GM21381 (cell line): ENCODE measurements at regions not wholly inside any gene's neighbourhood (a gene's known extent, or its start where the extent isn't known, plus 50 kb on each side); places are given as distances from the start of the nearest gene placed in this dataset.
"Not testable (repeated sequence)": the region's sequence is repeated elsewhere in the genome, so short reads cannot be mapped to it uniquely, and the experiment has no call there.

Experiments
- ATAC-seq: cut with Tn5 transposase; IDR thresholded peaks from one replicate; pipeline ENCODE4 v1.9.1; 2021; ENCODE audit warnings: mild to moderate bottlenecking, moderate library complexity; ENCODE audit not compliant: unreplicated experiment

DNA sequence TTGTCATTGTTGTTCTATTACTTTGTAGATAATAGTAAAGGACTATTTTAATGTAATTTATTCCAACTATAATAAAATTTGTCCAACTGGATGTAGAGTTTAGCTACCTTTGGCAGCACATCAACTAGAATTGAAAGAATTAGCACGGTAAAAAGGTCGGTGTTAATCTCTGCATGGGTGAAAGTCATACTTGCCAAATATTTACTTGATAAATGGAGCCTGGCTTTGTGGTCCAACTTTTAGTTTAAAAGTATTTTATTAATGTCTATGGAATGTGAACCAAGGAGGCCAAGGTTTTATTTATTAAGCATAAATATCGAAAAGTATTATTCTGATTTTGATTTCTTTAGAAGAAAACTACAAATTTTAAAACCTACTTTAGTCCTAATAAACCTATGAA, 1389.0 kb downstream of the PCDH9 start:
- no peak for ATAC-seq

DNA sequence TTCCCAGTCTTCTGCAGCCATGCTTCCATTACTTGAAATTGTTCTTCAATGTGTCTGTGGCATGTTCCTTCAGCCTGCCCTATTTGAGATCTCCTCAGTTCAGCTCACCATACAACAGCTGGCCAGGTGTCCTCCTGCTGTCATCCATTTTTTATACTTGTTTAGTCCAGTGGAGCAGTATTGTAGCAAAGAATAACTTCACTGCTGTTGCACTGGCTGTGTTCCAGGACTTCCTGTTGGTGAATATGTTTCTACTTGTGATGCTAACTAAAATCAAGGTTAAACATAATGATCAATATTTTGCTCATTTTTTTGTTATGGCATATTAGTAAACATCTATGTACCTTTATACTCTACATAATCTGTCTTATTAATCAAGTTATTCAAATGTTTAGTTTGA, 1394.1 kb downstream of the PCDH9 start:
- no peak for ATAC-seq

- ATAC-seq: no peak
Observed at GRCh38 chr13:65834897-65835296, 1395.2 kb downstream of the PCDH9 start.

- ATAC-seq: no peak
Observed at GRCh38 chr13:65830411-65831205, 1399.5 kb downstream of the PCDH9 start.

DNA sequence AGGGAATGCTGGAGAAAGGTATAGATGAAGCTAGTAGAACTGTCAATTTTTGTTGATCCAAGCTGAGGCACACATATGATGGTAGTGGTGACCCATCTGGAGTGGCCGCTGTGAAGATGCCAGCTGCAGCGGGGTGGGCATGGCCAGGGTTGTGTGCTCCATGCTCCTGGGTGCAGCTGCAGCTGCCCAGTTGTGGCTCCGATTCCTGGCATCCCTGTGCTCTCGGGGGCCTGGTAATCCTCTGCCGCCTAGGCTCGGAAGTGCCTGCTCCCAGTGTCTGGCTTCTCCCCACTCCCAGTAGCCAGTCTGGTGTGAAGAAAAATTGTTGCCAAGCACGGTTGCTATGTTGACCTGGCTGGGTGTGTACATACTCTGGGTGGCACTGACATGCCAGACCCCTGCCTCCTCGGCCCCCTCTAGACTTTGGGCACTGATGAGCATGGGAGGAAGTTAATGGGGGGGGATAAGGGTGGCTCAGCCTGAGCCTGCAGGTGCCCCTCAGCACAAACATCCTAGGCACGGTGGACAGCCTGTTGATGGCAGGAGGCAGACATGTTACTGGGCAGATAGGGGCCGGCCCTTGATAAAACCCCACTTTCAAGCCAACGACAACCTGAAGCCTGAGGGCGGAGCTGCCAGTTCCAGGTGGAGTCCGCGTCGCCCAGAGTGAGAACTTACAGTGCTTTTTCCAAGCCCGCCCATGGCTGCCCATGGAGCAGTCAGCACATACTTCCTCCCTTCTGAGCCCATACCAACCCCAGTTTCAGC, 1400.7 kb downstream of the PCDH9 start:
- ATAC-seq: no peak

DNA sequence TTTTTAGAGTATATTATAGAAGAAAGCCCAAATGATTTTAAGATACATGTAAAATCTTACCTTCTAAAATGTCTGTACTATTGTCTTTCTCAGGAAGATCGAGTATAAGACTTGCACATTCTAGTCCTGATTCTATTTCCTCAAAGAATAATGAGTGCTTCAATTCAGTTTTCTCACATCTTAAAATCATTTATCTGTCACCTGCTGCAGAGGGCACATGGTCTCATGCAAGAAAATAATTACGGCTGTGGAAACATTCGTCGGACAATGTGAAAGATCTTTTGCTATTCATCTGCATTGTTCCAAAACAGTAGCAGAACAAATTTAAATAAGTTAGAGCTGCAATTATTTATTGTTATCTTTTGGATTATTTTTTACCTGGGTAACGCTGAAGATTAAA, 1403.5 kb downstream of the PCDH9 start:
- no peak for ATAC-seq

- no peak for ATAC-seq
Observed at GRCh38 chr13:65825039-65825438, 1405.1 kb downstream of the PCDH9 start.

DNA sequence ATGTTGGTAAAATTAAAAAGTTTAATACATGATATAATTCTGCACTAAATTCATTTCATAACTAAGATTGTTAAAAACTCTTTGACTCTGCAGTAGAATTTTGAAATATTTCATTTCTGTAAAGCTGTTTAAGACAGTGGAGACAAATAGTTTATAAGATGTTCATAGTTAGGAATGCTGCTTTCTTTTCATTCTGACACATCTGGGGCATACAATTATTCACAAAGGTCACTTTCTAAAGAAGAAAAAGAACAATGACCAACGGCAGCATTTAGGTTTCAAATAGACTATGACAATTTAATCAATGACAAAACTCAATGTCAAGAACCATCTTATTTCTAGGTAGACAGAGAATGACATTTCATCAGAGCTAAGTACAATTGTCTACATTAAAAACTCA, 1422.1 kb downstream of the PCDH9 start:
- ATAC-seq: no peak

- ATAC-seq: no peak
Observed at GRCh38 chr13:65803530-65804392, 1426.4 kb downstream of the PCDH9 start.

DNA sequence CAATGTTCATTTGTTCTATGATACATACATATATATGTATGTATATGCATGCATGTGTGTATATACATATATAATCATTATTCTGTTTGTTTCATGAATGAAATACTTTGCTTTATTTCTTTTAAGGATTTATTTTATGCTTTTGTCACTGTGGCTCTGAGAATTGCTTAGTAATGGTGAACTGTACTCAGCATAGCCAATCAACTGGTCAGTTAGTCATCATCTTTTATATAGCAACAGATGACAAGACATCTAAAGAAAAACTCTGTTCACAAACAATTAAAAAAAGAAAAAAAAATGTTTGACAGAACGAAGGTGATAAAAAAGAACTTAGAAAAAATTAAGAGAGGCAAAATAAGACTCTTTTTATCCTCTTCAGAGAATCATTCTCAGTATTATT, 1440.3 kb downstream of the PCDH9 start:
- ATAC-seq: no peak

DNA sequence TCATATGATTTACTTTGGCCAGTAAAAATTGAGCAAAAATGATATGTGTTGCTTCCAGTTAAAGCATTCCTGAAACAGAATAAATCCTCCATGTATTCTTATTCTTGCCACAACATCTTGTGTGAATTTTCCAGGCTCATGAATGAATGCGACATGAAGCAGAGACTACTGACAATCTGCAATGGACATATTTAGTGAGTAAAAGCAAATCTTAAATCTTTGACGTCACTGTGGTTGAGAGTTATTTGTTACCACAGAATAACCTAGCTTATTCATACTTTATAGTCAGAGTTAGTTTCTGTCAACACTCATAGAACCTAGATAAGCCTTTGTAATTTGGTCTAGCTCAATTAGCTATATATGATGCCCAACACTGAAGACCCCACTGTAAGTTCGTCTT, 1443.1 kb downstream of the PCDH9 start:
- ATAC-seq: no peak

GRCh38 chr13:65784088-65784816, 1445.9 kb downstream of the PCDH9 start:
- ATAC-seq: no peak

DNA sequence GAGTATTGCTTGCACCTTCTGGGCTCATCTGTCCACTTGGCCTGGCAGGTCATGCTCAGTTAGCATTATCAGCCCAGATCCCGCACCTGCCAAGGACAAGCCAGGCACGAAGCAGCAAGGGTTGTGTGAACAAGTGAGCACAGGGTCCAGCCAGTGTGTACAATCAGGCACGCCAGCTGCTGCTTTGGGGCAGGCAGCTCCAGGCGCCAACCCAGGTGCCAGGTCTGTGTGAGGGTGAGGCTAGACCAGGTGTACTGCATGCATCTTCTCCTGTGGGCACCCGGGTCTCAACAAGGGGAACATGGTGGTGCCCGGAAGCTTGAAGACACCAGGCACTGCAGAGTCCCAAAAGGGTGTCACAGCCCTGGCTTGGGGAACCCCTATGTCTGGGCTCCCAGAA, 1446.8 kb downstream of the PCDH9 start:
- ATAC-seq: no peak

- not testable (repeated sequence) for ATAC-seq
Observed at GRCh38 chr13:65771704-65772313, 1458.3 kb downstream of the PCDH9 start.

DNA sequence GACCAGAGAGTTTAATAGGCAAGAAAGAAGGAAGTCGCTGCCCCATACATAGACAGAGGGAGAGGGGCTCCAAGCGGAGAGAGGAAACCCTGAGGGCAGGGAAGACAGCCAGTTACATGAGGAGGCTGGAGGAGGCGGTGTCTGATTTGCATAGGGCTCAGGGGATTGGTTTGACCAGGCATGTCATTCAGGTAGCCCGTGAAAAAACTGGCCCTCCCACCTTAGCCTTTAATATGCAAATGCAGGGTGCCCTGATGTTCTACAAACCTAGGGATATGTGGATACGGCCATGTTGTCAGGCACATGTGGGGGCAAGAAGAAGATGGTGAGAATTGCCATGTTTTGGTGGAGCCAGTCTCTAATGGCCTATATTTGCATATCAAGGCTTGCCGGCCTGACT, 1461.6 kb downstream of the PCDH9 start:
- ATAC-seq: no peak

- no peak for ATAC-seq
Observed at GRCh38 chr13:65763811-65764210, 1466.3 kb downstream of the PCDH9 start.

GRCh38 chr13:65762012-65762411, 1468.1 kb downstream of the PCDH9 start:
- no peak for ATAC-seq

DNA sequence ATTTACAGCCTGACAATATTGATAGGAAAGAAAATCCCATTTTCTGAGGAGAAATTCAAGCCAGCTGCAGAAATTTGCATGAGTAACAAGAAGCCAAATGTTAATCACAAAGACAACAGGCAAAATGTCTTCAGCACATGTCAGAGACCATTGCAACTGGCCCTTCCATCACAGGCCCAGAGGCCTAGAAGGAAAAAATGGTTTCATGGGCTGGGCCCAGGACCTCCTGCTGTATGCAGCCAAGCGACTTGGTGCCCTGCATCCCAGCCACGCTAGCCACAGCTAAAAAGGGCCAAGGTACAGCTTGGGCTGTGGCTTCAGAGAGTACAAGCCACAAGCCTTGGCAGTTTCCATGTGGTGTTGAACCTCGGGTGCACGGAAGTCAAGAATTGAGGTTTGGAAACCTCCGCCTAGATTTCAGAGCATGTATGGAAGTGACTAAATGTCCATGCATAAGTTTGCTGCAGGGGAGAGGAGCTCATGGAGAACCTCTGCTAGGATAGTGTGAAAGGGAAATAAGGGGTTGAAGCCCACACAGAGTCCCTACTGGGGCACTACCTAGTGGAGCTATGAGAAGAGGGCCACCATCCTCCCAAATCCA, 1474.0 kb downstream of the PCDH9 start:
- ATAC-seq: no peak

DNA sequence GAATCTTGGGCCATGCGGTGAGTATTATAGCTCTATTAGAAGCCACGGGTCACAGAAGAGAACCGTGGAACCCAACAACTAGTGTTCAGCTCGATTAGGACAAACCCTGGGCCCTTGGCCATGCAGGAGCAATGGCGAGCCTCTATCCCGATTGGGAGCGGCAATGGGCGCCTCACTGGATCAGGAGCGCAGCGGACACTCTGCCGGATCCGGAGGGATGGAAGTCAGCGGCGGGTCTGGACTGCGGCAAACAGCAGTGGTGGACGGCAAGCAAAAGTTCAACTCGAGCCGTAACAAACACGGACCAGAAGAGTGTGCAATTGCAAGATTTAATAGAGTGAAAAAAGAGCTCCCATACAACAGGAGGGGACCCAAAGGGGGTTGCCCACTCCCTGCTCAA, 1481.9 kb downstream of the PCDH9 start:
- no peak for ATAC-seq

GRCh38 chr13:65746406-65746921, 1483.7 kb downstream of the PCDH9 start:
- no peak for ATAC-seq
